Left lung (tissue), 4 donors: ENCODE measurements at regions not wholly inside any gene's neighbourhood (a gene's known extent, or its start where the extent isn't known, plus 50 kb on each side); places are given as distances from the start of the nearest gene placed in this dataset.

ENCODE experiments used
- ATAC-seq: fragments of 200-7000 bp; cut with Tn5 transposase; one replicate; pipeline ENCODE4 v1.9.1; 2020; ENCODE audit warnings: moderate library complexity
- DNase-seq, 4 donors: peaks; one replicate each; pipeline ENCODE4 v3.0.0-alpha.2; 2013 to 2020
- H3K27ac ChIP-seq, 2 donors: fragments of 200-600 bp; sonication (generic) in 1 of 2; one replicate each; pipeline versions ENCODE4 v1.5.0 to v1.8.0; 2020 to 2021
- H3K27me3 ChIP-seq, 2 donors: fragments of 200-600 bp; sonication (generic) in 1 of 2; one replicate each; pipeline versions ENCODE4 v1.5.0 to v1.8.0; 2020 to 2021
- H3K36me3 ChIP-seq, 2 donors: fragments of 200-600 bp; sonication (generic) in 1 of 2; one replicate each; pipeline versions ENCODE4 v1.5.0 to v1.8.0; 2020 to 2021
- H3K4me1 ChIP-seq, 2 donors: fragments of 200-600 bp; one replicate each; pipeline ENCODE4 v1.8.0; 2021
- H3K4me3 ChIP-seq, 2 donors: fragments of 200-600 bp; sonication (generic) in 1 of 2; one replicate each; pipeline versions ENCODE4 v1.5.0 to v1.8.0; 2020 to 2021; ENCODE audit warnings: mild to moderate bottlenecking in 1 of 2
- H3K9me3 ChIP-seq, 2 donors: fragments of 200-600 bp; sonication (generic) in 1 of 2; one replicate each; pipeline versions ENCODE4 v1.5.0 to v1.8.0; 2020 to 2021
- intact Hi-C, 2 donors: fragments of 100-400 bp; cut with DNase I; formaldehyde crosslinking; loops; one replicate each; pipeline versions ENCODE4 v1.11.2 to v1.14.2; 2022
- TF ChIP-seq, protein P1 (sequence below), 2 donors: fragments of 200-600 bp; sonication (generic) in 1 of 2; IDR thresholded peaks; one replicate each; pipeline versions ENCODE4 v1.5.0 to v1.8.0; 2021; ENCODE audit warnings: antibody characterized with exemption in 2 of 2
- donor health status: DM: no; HTN: yes; CAD: no.
- donor health status: DM: no; HTN: no; CAD: no.

DNA sequence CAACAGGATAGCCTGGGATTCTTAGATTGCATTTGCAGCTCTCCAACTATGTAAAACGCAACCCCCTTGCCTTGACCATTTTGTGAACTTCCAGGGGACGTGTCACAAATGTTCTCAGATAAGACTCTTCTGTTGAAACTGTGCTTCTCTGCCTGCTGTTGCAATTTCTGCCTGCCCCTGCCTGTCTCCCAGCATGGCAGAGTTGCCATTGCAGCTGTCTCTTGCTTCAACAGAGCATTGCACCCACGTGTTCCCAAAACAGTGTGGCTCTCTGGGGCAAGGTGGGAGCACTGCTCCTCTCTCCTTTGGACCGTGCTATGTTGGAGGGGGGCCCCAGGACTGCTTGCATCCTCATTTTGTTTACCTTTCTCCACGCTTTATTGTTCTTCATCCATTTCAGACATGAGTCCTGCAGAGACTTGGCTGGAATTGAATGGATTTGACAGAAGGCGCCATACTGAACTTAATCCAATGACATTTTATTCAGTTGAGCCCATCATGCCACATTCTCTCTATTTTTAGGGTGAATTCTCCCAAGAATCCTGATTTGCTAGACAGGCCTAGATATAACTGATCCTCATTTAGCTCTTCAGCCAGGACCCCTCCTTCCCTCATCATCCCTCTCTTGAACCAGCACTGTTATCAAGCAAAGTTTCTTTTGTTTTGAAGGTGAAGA lies 90.7 kb downstream of the MAT2B start:
- Histone ChIP-seq H3K9me3 (peaks cover 0 to 6% of the 10 kb centered on the region in 2 donors), H3K4me3 (no peak overlapping the region), H3K27ac (no peak overlapping the region), H3K36me3 (no peaks in the 10 kb centered on the region), H3K27me3 (peaks cover 0 to 5% of the 10 kb centered on the region in 2 donors), H3K4me1 (no peaks in the 10 kb centered on the region)
- intact Hi-C loops = no loop called here
- DNase-seq (no peak), ATAC-seq (no peak)
- TF ChIP-seq, protein P1, sequence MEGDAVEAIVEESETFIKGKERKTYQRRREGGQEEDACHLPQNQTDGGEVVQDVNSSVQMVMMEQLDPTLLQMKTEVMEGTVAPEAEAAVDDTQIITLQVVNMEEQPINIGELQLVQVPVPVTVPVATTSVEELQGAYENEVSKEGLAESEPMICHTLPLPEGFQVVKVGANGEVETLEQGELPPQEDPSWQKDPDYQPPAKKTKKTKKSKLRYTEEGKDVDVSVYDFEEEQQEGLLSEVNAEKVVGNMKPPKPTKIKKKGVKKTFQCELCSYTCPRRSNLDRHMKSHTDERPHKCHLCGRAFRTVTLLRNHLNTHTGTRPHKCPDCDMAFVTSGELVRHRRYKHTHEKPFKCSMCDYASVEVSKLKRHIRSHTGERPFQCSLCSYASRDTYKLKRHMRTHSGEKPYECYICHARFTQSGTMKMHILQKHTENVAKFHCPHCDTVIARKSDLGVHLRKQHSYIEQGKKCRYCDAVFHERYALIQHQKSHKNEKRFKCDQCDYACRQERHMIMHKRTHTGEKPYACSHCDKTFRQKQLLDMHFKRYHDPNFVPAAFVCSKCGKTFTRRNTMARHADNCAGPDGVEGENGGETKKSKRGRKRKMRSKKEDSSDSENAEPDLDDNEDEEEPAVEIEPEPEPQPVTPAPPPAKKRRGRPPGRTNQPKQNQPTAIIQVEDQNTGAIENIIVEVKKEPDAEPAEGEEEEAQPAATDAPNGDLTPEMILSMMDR (IDR thresholded peaks at IDR 0.05) = no peak

DNA sequence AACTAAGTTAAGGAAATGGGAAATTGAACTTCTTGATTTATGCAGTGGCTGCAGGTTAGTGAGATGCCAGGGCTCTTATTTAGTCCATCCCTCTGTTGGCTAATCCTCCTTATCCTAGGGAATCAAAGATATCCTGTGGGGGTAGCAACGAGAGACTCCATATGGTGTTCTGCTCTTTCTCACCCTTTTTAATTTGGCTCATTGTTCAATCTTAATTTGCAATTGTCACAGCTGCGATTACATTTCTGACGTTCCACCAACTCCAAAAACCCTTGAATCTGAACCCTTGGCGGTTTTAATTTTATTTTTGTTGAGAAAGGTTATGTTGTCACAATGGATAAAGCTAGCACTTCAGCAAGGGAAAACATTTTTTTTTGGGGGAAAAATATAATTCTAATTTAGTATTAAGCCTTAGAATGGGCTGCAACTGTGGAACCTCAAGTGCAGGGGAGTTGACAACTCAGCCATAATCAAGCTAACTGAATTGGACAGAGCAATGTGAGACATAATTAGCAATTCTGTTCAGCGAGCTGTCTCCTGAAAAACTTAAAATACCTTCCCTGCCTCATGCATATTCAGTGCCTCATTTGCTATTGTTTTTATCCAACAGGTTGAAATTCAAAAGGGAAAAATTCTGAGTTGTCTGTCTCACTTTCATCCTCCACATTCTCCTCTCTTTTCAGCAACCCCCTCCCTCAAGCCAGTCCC lies 91.3 kb downstream of the MAT2B start:
- intact Hi-C loops = no loop called here
- no peak for DNase-seq
- TF ChIP-seq, protein P1 (IDR thresholded peaks at IDR 0.05) = no peak
- Histone ChIP-seq H3K4me1 (no peaks in the 10 kb centered on the region), H3K27me3 (peaks cover 0 to 5% of the 10 kb centered on the region in 2 donors), H3K4me3 (no peak overlapping the region), H3K27ac (no peak overlapping the region), H3K9me3 (peaks cover 0 to 6% of the 10 kb centered on the region in 2 donors), H3K36me3 (no peaks in the 10 kb centered on the region)
- ATAC-seq = no peak

DNA sequence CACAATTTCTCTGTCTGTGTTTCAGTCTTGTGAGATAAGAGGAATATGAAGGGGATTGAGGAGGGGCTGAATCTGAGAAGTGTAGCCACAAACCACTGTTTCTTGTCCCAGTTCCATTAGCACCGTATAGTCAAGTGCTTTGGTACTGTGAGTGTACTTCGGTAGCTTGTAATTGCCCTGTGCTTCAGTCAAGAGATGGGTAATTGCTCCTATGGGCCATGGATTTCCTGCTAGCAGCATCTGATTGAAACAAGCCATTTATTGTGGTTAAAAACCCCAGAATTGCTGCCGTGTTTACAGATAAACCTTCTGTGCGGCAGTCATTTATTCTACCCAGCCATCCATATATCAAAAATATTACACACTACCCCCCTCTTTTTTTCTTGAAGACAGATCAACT lies 98.6 kb downstream of the MAT2B start:
- Histone ChIP-seq H3K4me1 (no peaks in the 10 kb centered on the region), H3K9me3 (no peaks in the 10 kb centered on the region), H3K27ac (no peak overlapping the region), H3K4me3 (no peak overlapping the region), H3K36me3 (no peaks in the 10 kb centered on the region), H3K27me3 (no peaks in the 10 kb centered on the region)
- intact Hi-C loops = no loop called here
- DNase-seq = no peak
- TF ChIP-seq, protein P1 (IDR thresholded peaks at IDR 0.05) = no peak
- no peak for ATAC-seq

DNA sequence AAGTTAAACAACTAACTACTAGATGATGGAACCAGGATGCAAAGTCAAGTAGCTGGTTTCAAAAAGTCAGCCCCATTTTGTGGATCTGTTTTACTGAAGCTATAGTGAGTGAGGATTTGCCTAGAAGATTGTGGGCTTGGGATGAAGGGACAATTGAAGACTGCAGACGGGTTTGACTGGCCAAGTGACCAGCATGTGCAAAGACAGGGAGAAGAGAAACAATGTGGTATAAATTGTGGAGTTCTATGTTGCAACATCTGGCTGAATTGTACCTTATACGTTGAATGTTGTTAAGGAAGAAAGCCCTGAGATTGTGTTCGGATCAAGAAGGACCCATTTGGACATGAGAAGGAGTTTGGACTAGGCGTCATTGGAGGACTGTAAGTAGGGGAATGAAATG lies 101.8 kb downstream of the MAT2B start:
- ATAC-seq = no peak
- TF ChIP-seq, protein P1 (IDR thresholded peaks at IDR 0.05) = no peak
- H3K4me3 ChIP-seq = no peak overlapping the region

DNA sequence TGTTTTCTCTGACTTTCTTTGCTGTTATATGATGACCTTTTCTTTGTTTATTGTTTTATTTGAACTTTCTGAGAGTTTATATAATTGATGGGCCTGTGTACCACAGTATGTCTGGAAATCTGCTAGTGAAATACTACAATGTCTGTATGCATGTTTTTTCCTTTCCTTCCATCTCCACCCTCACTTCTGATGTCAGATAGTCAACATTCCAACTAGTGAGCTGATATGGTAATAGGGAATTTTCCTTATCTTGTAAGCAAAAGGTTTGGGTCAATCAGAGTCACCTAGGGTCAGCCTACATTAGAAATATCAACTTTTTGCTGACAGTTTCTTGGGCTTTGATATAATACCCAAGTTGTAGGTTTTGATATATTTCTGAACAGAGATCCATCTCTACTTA lies 103.2 kb downstream of the MAT2B start:
- Histone ChIP-seq H3K36me3 (no peaks in the 10 kb centered on the region), H3K9me3 (no peaks in the 10 kb centered on the region), H3K27ac (no peak overlapping the region), H3K4me1 (no peaks in the 10 kb centered on the region), H3K4me3 (no peak overlapping the region), H3K27me3 (no peaks in the 10 kb centered on the region)
- intact Hi-C loops = no loop called here
- ATAC-seq (no peak), DNase-seq (no peak)
- TF ChIP-seq, protein P1 (IDR thresholded peaks at IDR 0.05) = no peak

More for the DNA sequence above, 101.8 kb downstream of the MAT2B start:
- Histone ChIP-seq H3K36me3 (no peaks in the 10 kb centered on the region), H3K27ac (no peak overlapping the region), H3K4me1 (no peaks in the 10 kb centered on the region), H3K27me3 (no peaks in the 10 kb centered on the region), H3K9me3 (no peaks in the 10 kb centered on the region)
- DNase-seq = no peak
- intact Hi-C loops = no loop called here
